Ishikawa (cell line): ENCODE measurements at regions not wholly inside any gene's neighbourhood (a gene's known extent, or its start where the extent isn't known, plus 50 kb on each side); places are given as distances from the start of the nearest gene placed in this dataset.

Experiments used
- CEBPB ChIP-seq: IDR thresholded peaks from 2 replicates; pipeline ENCODE4 v1.6.1; 2012
- CREB1 ChIP-seq: IDR thresholded peaks from 2 replicates; pipeline ENCODE4 v1.6.1; 2012; ENCODE audit warnings: low read depth
- EGR1 ChIP-seq: IDR thresholded peaks from 2 replicates; pipeline ENCODE4 v1.6.1; 2012
- EP300 ChIP-seq: IDR thresholded peaks from 2 replicates; pipeline ENCODE4 v1.6.1; 2012; ENCODE audit warnings: borderline replicate concordance
- FOXM1 ChIP-seq: IDR thresholded peaks from 2 replicates; pipeline ENCODE4 v1.6.1; 2012; ENCODE audit warnings: low read depth, borderline replicate concordance
- MAX ChIP-seq: IDR thresholded peaks from 2 replicates; pipeline ENCODE4 v1.6.1; 2012
- NFIC ChIP-seq: IDR thresholded peaks from 2 replicates; pipeline ENCODE4 v1.6.1; 2012
- RAD21 ChIP-seq: IDR thresholded peaks from 2 replicates; pipeline ENCODE4 v1.6.1; 2012; ENCODE audit warnings: low read depth
- TAF1 ChIP-seq: IDR thresholded peaks from 2 replicates; pipeline ENCODE4 v1.6.1; 2012; ENCODE audit warnings: low read depth, mild to moderate bottlenecking
- TCF12 ChIP-seq: IDR thresholded peaks from 2 replicates; pipeline ENCODE4 v1.6.1; 2012; ENCODE audit warnings: low read depth
- TEAD4 ChIP-seq: IDR thresholded peaks from 2 replicates; pipeline ENCODE4 v1.6.1; 2012
- YY1 ChIP-seq: IDR thresholded peaks from 2 replicates; pipeline ENCODE4 v1.6.1; 2012; ENCODE audit warnings: low read depth
- ZBTB7A ChIP-seq: IDR thresholded peaks from 2 replicates; pipeline ENCODE4 v1.6.1; 2012; ENCODE audit warnings: low read depth
- TF ChIP-seq, protein P1 (sequence below): IDR thresholded peaks from 2 replicates; pipeline ENCODE4 v1.6.1; 2012; ENCODE audit warnings: low read depth, mild to moderate bottlenecking
- TF ChIP-seq, protein P2 (sequence below): IDR thresholded peaks from 2 replicates; pipeline ENCODE4 v1.6.1; 2012

GRCh38 chr3:102176333-102177050 is 258.3 kb upstream of the ZPLD1 start:
- no peak for TF ChIP-seq CEBPB
- TF ChIP-seq TCF12, result no peak
- TF ChIP-seq, protein P1, sequence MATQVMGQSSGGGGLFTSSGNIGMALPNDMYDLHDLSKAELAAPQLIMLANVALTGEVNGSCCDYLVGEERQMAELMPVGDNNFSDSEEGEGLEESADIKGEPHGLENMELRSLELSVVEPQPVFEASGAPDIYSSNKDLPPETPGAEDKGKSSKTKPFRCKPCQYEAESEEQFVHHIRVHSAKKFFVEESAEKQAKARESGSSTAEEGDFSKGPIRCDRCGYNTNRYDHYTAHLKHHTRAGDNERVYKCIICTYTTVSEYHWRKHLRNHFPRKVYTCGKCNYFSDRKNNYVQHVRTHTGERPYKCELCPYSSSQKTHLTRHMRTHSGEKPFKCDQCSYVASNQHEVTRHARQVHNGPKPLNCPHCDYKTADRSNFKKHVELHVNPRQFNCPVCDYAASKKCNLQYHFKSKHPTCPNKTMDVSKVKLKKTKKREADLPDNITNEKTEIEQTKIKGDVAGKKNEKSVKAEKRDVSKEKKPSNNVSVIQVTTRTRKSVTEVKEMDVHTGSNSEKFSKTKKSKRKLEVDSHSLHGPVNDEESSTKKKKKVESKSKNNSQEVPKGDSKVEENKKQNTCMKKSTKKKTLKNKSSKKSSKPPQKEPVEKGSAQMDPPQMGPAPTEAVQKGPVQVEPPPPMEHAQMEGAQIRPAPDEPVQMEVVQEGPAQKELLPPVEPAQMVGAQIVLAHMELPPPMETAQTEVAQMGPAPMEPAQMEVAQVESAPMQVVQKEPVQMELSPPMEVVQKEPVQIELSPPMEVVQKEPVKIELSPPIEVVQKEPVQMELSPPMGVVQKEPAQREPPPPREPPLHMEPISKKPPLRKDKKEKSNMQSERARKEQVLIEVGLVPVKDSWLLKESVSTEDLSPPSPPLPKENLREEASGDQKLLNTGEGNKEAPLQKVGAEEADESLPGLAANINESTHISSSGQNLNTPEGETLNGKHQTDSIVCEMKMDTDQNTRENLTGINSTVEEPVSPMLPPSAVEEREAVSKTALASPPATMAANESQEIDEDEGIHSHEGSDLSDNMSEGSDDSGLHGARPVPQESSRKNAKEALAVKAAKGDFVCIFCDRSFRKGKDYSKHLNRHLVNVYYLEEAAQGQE, result no peak
- TF ChIP-seq NFIC, result no peak
- TF ChIP-seq EP300, result no peak
- TF ChIP-seq FOXM1, result no peak

GRCh38 chr3:102177075-102177755 is 257.6 kb upstream of the ZPLD1 start:
- no peak for TF ChIP-seq FOXM1
- TF ChIP-seq, protein P2, sequence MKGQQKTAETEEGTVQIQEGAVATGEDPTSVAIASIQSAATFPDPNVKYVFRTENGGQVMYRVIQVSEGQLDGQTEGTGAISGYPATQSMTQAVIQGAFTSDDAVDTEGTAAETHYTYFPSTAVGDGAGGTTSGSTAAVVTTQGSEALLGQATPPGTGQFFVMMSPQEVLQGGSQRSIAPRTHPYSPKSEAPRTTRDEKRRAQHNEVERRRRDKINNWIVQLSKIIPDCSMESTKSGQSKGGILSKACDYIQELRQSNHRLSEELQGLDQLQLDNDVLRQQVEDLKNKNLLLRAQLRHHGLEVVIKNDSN, result no peak
- no peak for TF ChIP-seq NFIC
- no peak for TF ChIP-seq MAX
- TF ChIP-seq CEBPB, result no peak
- no peak for TF ChIP-seq YY1
- TF ChIP-seq, protein P1, result no peak
- TF ChIP-seq EGR1, result no peak
- no peak for TF ChIP-seq CREB1
- TF ChIP-seq TAF1, result no peak
- TF ChIP-seq TCF12, result no peak
- no peak for TF ChIP-seq RAD21
- no peak for TF ChIP-seq EP300
- TF ChIP-seq TEAD4, result no peak
- no peak for TF ChIP-seq ZBTB7A

DNA sequence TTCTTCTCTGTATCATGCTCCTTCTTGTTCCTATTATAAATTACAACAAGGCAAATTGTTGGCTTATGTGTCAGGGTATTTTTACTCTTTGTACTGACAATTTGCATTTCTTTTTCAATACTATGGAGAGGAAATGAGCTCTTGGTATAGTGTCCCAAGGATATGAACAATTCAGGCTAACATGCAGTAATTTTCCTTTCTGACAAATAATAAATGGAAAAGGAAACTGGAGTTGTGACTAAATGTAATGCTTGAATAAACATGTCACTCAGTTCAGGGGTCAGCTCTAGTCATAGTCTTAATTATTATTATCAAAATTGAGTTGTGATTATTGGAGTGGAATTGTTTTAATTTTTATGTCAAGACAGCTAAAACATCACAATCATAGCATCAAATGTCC is 256.0 kb upstream of the ZPLD1 start:
- TF ChIP-seq TEAD4, result no peak
- no peak for TF ChIP-seq ZBTB7A
- TF ChIP-seq NFIC, result no peak
- TF ChIP-seq YY1, result no peak
- no peak for TF ChIP-seq EGR1
- TF ChIP-seq MAX, result no peak
- TF ChIP-seq, protein P2, result no peak
- TF ChIP-seq FOXM1, result no peak
- TF ChIP-seq EP300, result no peak
- no peak for TF ChIP-seq RAD21

DNA sequence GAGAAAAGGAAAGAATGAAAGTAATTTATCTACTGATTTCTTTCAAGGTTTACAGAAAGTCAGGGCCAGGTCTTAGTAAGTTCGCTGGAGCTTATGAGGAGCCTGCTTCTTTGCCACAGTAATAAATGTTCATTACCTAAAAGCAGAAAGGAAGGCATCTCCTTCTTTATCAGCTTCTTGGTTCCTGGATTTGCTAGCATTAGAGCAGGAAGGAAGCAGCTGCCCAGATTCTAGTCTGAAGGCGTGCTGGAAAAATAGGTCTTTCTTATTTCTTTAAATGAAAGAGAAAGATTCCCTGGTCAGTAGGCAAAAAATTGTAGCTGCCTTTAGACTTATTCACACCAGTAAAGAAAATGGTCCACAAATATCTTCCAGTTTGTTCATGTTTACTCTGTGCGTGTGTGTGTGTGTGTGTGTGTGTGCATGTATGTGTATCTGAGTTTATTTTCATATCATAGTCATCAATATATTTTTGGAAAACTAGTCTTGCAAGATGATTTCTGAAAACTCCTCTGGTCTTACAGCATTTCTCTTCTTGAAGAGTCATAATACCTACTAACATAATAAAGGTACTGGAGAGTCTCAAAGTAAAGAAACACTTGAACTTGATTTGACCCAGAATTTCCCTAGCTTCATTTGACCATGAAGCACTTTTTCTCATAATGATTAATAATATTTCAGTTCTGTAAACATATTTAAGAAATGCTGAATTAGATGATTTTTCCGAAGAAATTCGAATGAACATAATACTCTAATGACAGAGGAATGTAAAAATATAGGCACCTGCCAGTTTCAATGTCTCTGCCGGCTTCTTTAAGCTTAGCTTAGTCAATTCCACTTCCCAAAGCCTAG is 255.3 kb upstream of the ZPLD1 start:
- TF ChIP-seq CEBPB (no peak), MAX (no peak), TAF1 (no peak), EGR1 (no peak), RAD21 (no peak), YY1 (no peak), ZBTB7A (no peak), FOXM1 (no peak), TCF12 (no peak), NFIC (no peak), EP300 (no peak), TEAD4 (no peak), CREB1 (no peak)
- TF ChIP-seq, protein P2, result no peak
- TF ChIP-seq, protein P1, result no peak
